Stimulated activated CD8-positive, alpha-beta memory T cell treated with anti-CD3 and anti-CD28 coated beads, Interleukin-7, amount 100 ng/mL, for 48 hours (primary cell): ENCODE measurements at regions not wholly inside any gene's neighbourhood (a gene's known extent, or its start where the extent isn't known, plus 50 kb on each side); places are given as distances from the start of the nearest gene placed in this dataset.

Experiments used
- DNase-seq, 2 donors: peaks; one replicate each; pipeline ENCODE4 v3.0.0-alpha.2; 2020; ENCODE audit warnings: low read depth in 1 of 2; ENCODE audit errors: extremely low read depth in 1 of 2

- no peak for DNase-seq
These were observed 416.0 kb downstream of the MAN2A1 start for GRCh38 chr5:110105692-110106091.

- DNase-seq: no peak
These were observed 417.0 kb downstream of the MAN2A1 start for GRCh38 chr5:110106750-110107149.

GRCh38 chr5:110108520-110108919 lies 418.8 kb downstream of the MAN2A1 start:
- no peak for DNase-seq

- DNase-seq: no peak
These were observed 419.9 kb downstream of the MAN2A1 start for GRCh38 chr5:110109667-110110066.

GRCh38 chr5:110112348-110112747 lies 422.6 kb downstream of the MAN2A1 start:
- no peak for DNase-seq

GRCh38 chr5:110115503-110115902 lies 425.8 kb downstream of the MAN2A1 start:
- no peak for DNase-seq

- DNase-seq: no peak
These were observed 426.8 kb downstream of the MAN2A1 start for GRCh38 chr5:110116539-110116938.

- DNase-seq: no peak
These were observed 445.5 kb downstream of the MAN2A1 start for GRCh38 chr5:110134963-110135935.

GRCh38 chr5:110150199-110150598 lies 460.5 kb downstream of the MAN2A1 start:
- DNase-seq: no peak

- no peak for DNase-seq
These were observed 469.5 kb downstream of the MAN2A1 start for GRCh38 chr5:110159202-110159601.

GRCh38 chr5:110161162-110161561 lies 471.4 kb downstream of the MAN2A1 start:
- DNase-seq: no peak

- no peak for DNase-seq
These were observed 475.6 kb downstream of the MAN2A1 start for GRCh38 chr5:110165366-110165765.

GRCh38 chr5:110167384-110167783 lies 477.7 kb downstream of the MAN2A1 start:
- no peak for DNase-seq

GRCh38 chr5:110169461-110169860 lies 479.7 kb downstream of the MAN2A1 start:
- DNase-seq: no peak

- DNase-seq: no peak
These were observed 488.0 kb downstream of the MAN2A1 start for GRCh38 chr5:110177729-110178128.

- no peak for DNase-seq
These were observed 489.6 kb downstream of the MAN2A1 start for GRCh38 chr5:110179321-110179720.

GRCh38 chr5:110194191-110194590 lies 504.5 kb downstream of the MAN2A1 start:
- no peak for DNase-seq

GRCh38 chr5:110195288-110195687 lies 505.6 kb downstream of the MAN2A1 start:
- DNase-seq: no peak

GRCh38 chr5:110201791-110202190 lies 512.1 kb downstream of the MAN2A1 start:
- no peak for DNase-seq

- DNase-seq: no peak
These were observed 513.9 kb downstream of the MAN2A1 start for GRCh38 chr5:110203661-110204060.

- no peak for DNase-seq
These were observed 517.1 kb downstream of the TMEM232 start for GRCh38 chr5:110209401-110209800.

- no peak for DNase-seq
These were observed 507.5 kb downstream of the TMEM232 start for GRCh38 chr5:110218981-110219380.

- DNase-seq: no peak
These were observed 506.7 kb downstream of the TMEM232 start for GRCh38 chr5:110219769-110220168.
